ENCODE measurements at regions not wholly inside any gene's neighbourhood (a gene's known extent, or its start where the extent isn't known, plus 50 kb on each side); places are given as distances from the start of the nearest gene placed in this dataset.

DNA sequence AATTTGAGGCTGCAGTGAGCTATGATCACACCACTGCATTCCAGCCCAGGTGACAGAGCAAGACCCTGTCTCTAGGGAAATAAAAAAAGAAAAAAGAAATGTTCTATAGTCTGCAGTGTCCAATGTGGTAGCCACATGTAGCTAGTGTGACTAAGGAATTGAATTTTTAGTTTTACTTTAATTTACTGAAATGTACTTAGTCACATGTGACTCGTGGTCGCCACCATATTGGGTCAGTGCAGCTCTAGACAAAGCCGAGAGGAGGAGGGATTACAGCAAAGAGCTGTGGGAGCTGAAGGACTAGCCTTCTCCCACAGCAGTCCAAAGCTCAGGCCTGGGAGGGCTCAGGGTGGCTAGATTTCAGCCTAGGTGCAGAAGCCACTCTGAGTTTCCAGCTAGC is 65.9 kb upstream of the NTRK3 start:
- TF ChIP-seq, protein P1, sequence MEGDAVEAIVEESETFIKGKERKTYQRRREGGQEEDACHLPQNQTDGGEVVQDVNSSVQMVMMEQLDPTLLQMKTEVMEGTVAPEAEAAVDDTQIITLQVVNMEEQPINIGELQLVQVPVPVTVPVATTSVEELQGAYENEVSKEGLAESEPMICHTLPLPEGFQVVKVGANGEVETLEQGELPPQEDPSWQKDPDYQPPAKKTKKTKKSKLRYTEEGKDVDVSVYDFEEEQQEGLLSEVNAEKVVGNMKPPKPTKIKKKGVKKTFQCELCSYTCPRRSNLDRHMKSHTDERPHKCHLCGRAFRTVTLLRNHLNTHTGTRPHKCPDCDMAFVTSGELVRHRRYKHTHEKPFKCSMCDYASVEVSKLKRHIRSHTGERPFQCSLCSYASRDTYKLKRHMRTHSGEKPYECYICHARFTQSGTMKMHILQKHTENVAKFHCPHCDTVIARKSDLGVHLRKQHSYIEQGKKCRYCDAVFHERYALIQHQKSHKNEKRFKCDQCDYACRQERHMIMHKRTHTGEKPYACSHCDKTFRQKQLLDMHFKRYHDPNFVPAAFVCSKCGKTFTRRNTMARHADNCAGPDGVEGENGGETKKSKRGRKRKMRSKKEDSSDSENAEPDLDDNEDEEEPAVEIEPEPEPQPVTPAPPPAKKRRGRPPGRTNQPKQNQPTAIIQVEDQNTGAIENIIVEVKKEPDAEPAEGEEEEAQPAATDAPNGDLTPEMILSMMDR (IDR thresholded peaks at IDR 0.05 in 8 of 11, conservative IDR thresholded peaks at IDR 0.05 in 3 of 11) = no peak
- TF ChIP-seq POLR2A (IDR thresholded peaks at IDR 0.05) = no peak
- TF ChIP-seq POLR2AphosphoS5 (IDR thresholded peaks at IDR 0.05) = no peak
- 70 to 89% (median 73%) methylated on average over 3 of the region's 3 CpGs for WGBS, 5 donors

DNA sequence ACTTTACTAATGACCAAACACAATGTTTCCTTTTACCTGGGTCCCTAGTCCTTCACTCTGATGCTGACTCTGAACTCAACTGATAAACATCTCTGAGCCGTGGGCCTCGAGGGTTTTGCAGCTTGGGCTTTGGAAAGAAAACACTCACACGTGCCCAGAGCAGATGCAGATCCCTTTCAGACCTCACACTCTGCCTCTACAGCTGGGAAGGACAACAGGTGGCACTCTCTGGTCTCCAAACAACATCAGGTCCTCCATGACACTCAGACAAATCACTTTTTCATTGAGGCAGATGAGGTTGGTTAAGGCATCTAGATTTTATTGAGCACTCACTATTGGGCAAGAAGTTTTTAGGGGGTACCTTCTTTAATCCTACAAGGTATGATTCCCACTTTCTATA is 64.7 kb upstream of the NTRK3 start:
- no peaks in the 10 kb centered on the region for H3K36me3 ChIP-seq
- no peak overlapping the region for H3K27ac ChIP-seq
- H3K9me3 ChIP-seq = no peaks in the 10 kb centered on the region
- WGBS, 5 donors = 26 to 38% (median 30%) methylated on average over 3 of the region's 3 CpGs
- intact Hi-C loops (cut with DNase I; ENCODE audit: low total_unique reads) = no loop called here
- no peak overlapping the region for H3K4me3 ChIP-seq
- H3K4me1 ChIP-seq = no peaks in the 10 kb centered on the region
- no peak for DNase-seq
- H3K27me3 ChIP-seq (replicated peaks in 1 of 7) = peaks cover 0 to 80% (median 9%) of the 10 kb centered on the region in 7 donors
- TF ChIP-seq POLR2AphosphoS5 (IDR thresholded peaks at IDR 0.05) = no peak
- TF ChIP-seq, protein P1 (IDR thresholded peaks at IDR 0.05 in 8 of 11, conservative IDR thresholded peaks at IDR 0.05 in 3 of 11) = no peak
- TF ChIP-seq POLR2A (IDR thresholded peaks at IDR 0.05) = no peak

More for the DNA sequence above, 65.9 kb upstream of the NTRK3 start:
- Histone ChIP-seq H3K36me3 (no peaks in the 10 kb centered on the region), H3K4me3 (no peak overlapping the region), H3K27ac (no peak overlapping the region), H3K9me3 (no peaks in the 10 kb centered on the region), H3K27me3 (replicated peaks in 1 of 7) (peaks cover 0 to 87% (median 9%) of the 10 kb centered on the region in 7 donors), H3K4me1 (no peaks in the 10 kb centered on the region)
- DNase-seq = no peak
- intact Hi-C loops (cut with DNase I; ENCODE audit: low total_unique reads) = no loop called here

- H3K4me3 ChIP-seq = no peak overlapping the region
- no peak for TF ChIP-seq POLR2A (IDR thresholded peaks at IDR 0.05)
- TF ChIP-seq, protein P1 (IDR thresholded peaks at IDR 0.05 in 8 of 11, conservative IDR thresholded peaks at IDR 0.05 in 3 of 11) = no peak
- TF ChIP-seq POLR2AphosphoS5 (IDR thresholded peaks at IDR 0.05) = no peak
These were observed 60.0 kb upstream of the NTRK3 start for GRCh38 chr15:88316586-88316985.

GRCh38 chr15:88315221-88315878 is 58.8 kb upstream of the NTRK3 start:
- intact Hi-C loops (cut with DNase I; ENCODE audit: low total_unique reads) = no loop called here
- Histone ChIP-seq H3K4me1 (no peaks in the 10 kb centered on the region), H3K36me3 (no peaks in the 10 kb centered on the region), H3K9me3 (peaks cover 0 to 10% (median 0%) of the 10 kb centered on the region in 8 donors), H3K4me3 (no peak overlapping the region), H3K27me3 (replicated peaks in 1 of 7) (peaks cover 0 to 54% (median 0%) of the 10 kb centered on the region in 7 donors), H3K27ac (no peak overlapping the region)
- TF ChIP-seq, protein P1 (IDR thresholded peaks at IDR 0.05 in 8 of 11, conservative IDR thresholded peaks at IDR 0.05 in 3 of 11) = no peak
- TF ChIP-seq POLR2AphosphoS5 (IDR thresholded peaks at IDR 0.05) (no peak), POLR2A (IDR thresholded peaks at IDR 0.05) (no peak)
- 60 to 79% (median 65%) methylated on average over 1 of the region's 1 CpG for WGBS, 5 donors
- DNase-seq = no peak

More at GRCh38 chr15:88316586-88316985, 60.0 kb upstream of the NTRK3 start:
- no peak for DNase-seq
- Histone ChIP-seq H3K4me1 (no peaks in the 10 kb centered on the region), H3K27me3 (replicated peaks in 1 of 7) (peaks cover 0 to 58% (median 1%) of the 10 kb centered on the region in 7 donors), H3K36me3 (no peaks in the 10 kb centered on the region), H3K27ac (no peak overlapping the region), H3K9me3 (peaks cover 0 to 10% (median 0%) of the 10 kb centered on the region in 8 donors)
- intact Hi-C loops (cut with DNase I; ENCODE audit: low total_unique reads) = no loop called here
- 81 to 91% (median 85%) methylated on average over 3 of the region's 3 CpGs for WGBS, 5 donors
